H1 (cell line): ENCODE measurements at regions not wholly inside any gene's neighbourhood (a gene's known extent, or its start where the extent isn't known, plus 50 kb on each side); places are given as distances from the start of the nearest gene placed in this dataset.

Source experiments
- CTCF ChIA-PET: fragments of 300-600 bp; sonication (Branson Sonifier 250); formaldehyde crosslinking; loops from one replicate; lab custom pipeline; 2021; ENCODE audit not compliant: partially characterized antibody; lab: Charles Lee
- POLR2A ChIA-PET: fragments of 300-600 bp; sonication (Branson Sonifier 250); formaldehyde crosslinking; loops from one replicate; lab custom pipeline; 2021; ENCODE audit warnings: inconsistent platforms; ENCODE audit not compliant: partially characterized antibody; lab: Charles Lee
- DNase-seq, 2 experiments: peaks; one replicate each; pipeline versions ENCODE4 v3.0.0 to v3.0.0-alpha.2; 2010 to 2022; ENCODE audit warnings: low spot score in 2 of 2, low read depth in 1 of 2, mixed read lengths in 1 of 2
- FAIRE-seq: peaks from 2 replicates; lab custom pipeline; 2011; peaks lifted over from hg19 to GRCh38; lab: Jason Lieb, UNC
- H2AFZ ChIP-seq: 2 replicates; pipeline ENCODE4 v1.8.1; 2012; ENCODE audit warnings: low read length, inconsistent platforms
- H2AK5ac ChIP-seq: 2 replicates; pipeline ENCODE4 v1.6.1; 2013; ENCODE audit warnings: low read depth, low read length
- H2BK120ac ChIP-seq: replicated peaks from 2 replicates; pipeline ENCODE3; 2013; ENCODE audit warnings: low read depth, low read length, inconsistent platforms
- H2BK12ac ChIP-seq: 2 replicates; pipeline ENCODE4 v1.6.1; 2013; ENCODE audit warnings: low read depth, low read length
- H2BK15ac ChIP-seq: 2 replicates; pipeline ENCODE4 v1.6.1; 2013; ENCODE audit warnings: low read length
- H2BK20ac ChIP-seq: 2 replicates; pipeline ENCODE4 v1.6.1; 2013; ENCODE audit warnings: low read length
- H2BK5ac ChIP-seq: 2 replicates; pipeline ENCODE4 v1.6.1; 2013; ENCODE audit warnings: low read depth, low read length
- H3K14ac ChIP-seq: 2 replicates; pipeline ENCODE4 v1.6.1; 2013; ENCODE audit warnings: inconsistent platforms; ENCODE audit not compliant: insufficient read length
- H3K18ac ChIP-seq: 2 replicates; pipeline ENCODE4 v1.6.1; 2013; ENCODE audit warnings: low read length; ENCODE audit errors: extremely low read depth
- H3K23ac ChIP-seq: 2 replicates; pipeline ENCODE4 v1.6.1; 2013; ENCODE audit warnings: inconsistent platforms; ENCODE audit not compliant: insufficient read length
- H3K23me2 ChIP-seq: 2 replicates; pipeline ENCODE4 v1.6.1; 2013; ENCODE audit warnings: low read depth, low read length
- H3K27ac ChIP-seq: 2 replicates; pipeline ENCODE4 v1.6.1; 2011; ENCODE audit warnings: low read depth, low read length, inconsistent platforms
- H3K27me3 ChIP-seq, 4 experiments: replicated peaks in 1 of 4; 1 replicate in 1 of 4; 2 replicates in 3 of 4; pipeline versions ENCODE4 v1.6.1 to v1.8.1; 2011 to 2013; ENCODE audit warnings: low read length in 3 of 4, mild to moderate bottlenecking in 3 of 4, inconsistent platforms in 2 of 4, mixed read lengths in 2 of 4, moderate library complexity in 1 of 4; ENCODE audit not compliant: control insufficient read depth in 3 of 4, insufficient read depth in 3 of 4; ENCODE audit errors: extremely low read depth in 1 of 4
- H3K36me3 ChIP-seq, 4 experiments: 2 replicates each; pipeline versions ENCODE4 v1.6.1 to v1.8.1; 2011 to 2013; ENCODE audit warnings: mild to moderate bottlenecking in 4 of 4, low read length in 3 of 4, moderate library complexity in 2 of 4, control low read depth in 1 of 4, inconsistent platforms in 1 of 4; ENCODE audit not compliant: insufficient read depth in 4 of 4, control insufficient read depth in 2 of 4
- H3K4ac ChIP-seq: replicated peaks from 2 replicates; pipeline ENCODE3; 2013; ENCODE audit warnings: low read length, low read depth, mixed read lengths, inconsistent platforms; ENCODE audit not compliant: insufficient read length
- H3K4me1 ChIP-seq, 4 experiments: replicated peaks in 1 of 4; 1 replicate in 1 of 4; 2 replicates in 3 of 4; pipeline versions ENCODE4 v1.6.1 to v1.8.1; 2011 to 2013; ENCODE audit warnings: low read length in 3 of 4, inconsistent platforms in 2 of 4, mixed read lengths in 1 of 4; ENCODE audit not compliant: insufficient read depth in 4 of 4, control insufficient read depth in 3 of 4
- H3K4me2 ChIP-seq, 2 experiments: 2 replicates each; pipeline versions ENCODE4 v1.6.1 to v1.8.1; 2011 to 2013; ENCODE audit warnings: low read depth in 2 of 2, low read length in 2 of 2, control low read depth in 1 of 2, inconsistent platforms in 1 of 2, mild to moderate bottlenecking in 1 of 2; ENCODE audit not compliant: insufficient read depth in 1 of 2
- H3K4me3 ChIP-seq, 4 experiments: fragments of 200-600, 300-600 bp in 1 of 4; sonication (generic), shearing (Covaris generic), sonication (Bioruptor Twin) in 1 of 4; 2 replicates each; pipeline versions ENCODE4 v1.5.1 to v1.8.1; 2011 to 2016; ENCODE audit warnings: low read length in 4 of 4, low read depth in 3 of 4, control low read depth in 2 of 4, inconsistent platforms in 2 of 4, mild to moderate bottlenecking in 2 of 4, mixed read lengths in 1 of 4, moderate library complexity in 1 of 4; ENCODE audit not compliant: insufficient read depth in 2 of 4; ENCODE audit errors: extremely low read depth in 1 of 4
- H3K56ac ChIP-seq: replicated peaks from 2 replicates; pipeline ENCODE3; 2013; ENCODE audit warnings: low read depth, mild to moderate bottlenecking, mixed read lengths, low read length, inconsistent platforms; ENCODE audit not compliant: insufficient read length
- H3K79me1 ChIP-seq: 2 replicates; pipeline ENCODE4 v1.6.1; 2013; ENCODE audit warnings: low read depth, low read length, control low read depth
- H3K79me2 ChIP-seq, 2 experiments: 2 replicates each; pipeline versions ENCODE4 v1.6.1 to v1.8.1; 2012 to 2013; ENCODE audit warnings: low read length in 2 of 2, mild to moderate bottlenecking in 2 of 2, inconsistent platforms in 1 of 2; ENCODE audit not compliant: insufficient read depth in 2 of 2, control insufficient read depth in 1 of 2
- H3K9ac ChIP-seq, 4 experiments: replicated peaks in 1 of 4; 1 replicate in 1 of 4; 2 replicates in 3 of 4; pipeline versions ENCODE4 v1.6.1 to v1.8.1; 2011 to 2013; ENCODE audit warnings: low read depth in 3 of 4, low read length in 3 of 4, control low read depth in 2 of 4, mild to moderate bottlenecking in 2 of 4, moderate library complexity in 2 of 4, inconsistent platforms in 1 of 4; ENCODE audit errors: extremely low read depth in 1 of 4
- H3K9me3 ChIP-seq, 2 experiments: 2 replicates each; pipeline versions ENCODE4 v1.6.1 to v1.8.1; 2012 to 2013; ENCODE audit warnings: mild to moderate bottlenecking in 2 of 2, moderate library complexity in 2 of 2, control low read depth in 1 of 2, inconsistent platforms in 1 of 2, low read depth in 1 of 2, low read length in 1 of 2, mixed read lengths in 1 of 2; ENCODE audit not compliant: insufficient read depth in 2 of 2
- H4K20me1 ChIP-seq, 2 experiments: replicated peaks in 1 of 2; 2 replicates each; pipeline versions ENCODE3 to v1.8.1; 2011 to 2013; ENCODE audit warnings: inconsistent platforms in 2 of 2, low read length in 2 of 2, mild to moderate bottlenecking in 1 of 2; ENCODE audit not compliant: insufficient read depth in 2 of 2, control insufficient read depth in 1 of 2
- H4K5ac ChIP-seq: 2 replicates; pipeline ENCODE4 v1.6.1; 2013; ENCODE audit warnings: low read length, low read depth, mixed read lengths, inconsistent platforms; ENCODE audit not compliant: insufficient read length
- H4K8ac ChIP-seq: 2 replicates; pipeline ENCODE4 v1.8.0; 2013; ENCODE audit warnings: mild to moderate bottlenecking, moderate library complexity, low read length, inconsistent platforms; ENCODE audit not compliant: insufficient read depth; ENCODE audit errors: extremely low read depth
- H4K91ac ChIP-seq: replicated peaks from 2 replicates; pipeline ENCODE3; 2013; ENCODE audit warnings: low read length, mixed read lengths, inconsistent platforms; ENCODE audit not compliant: insufficient read length
- BACH1 ChIP-seq: IDR thresholded peaks from 2 replicates; pipeline ENCODE4 v1.6.1; 2012; ENCODE audit warnings: low read length, improper control_type of control experiment
- CBX8 ChIP-seq: fragments of 300-800, 300-1000 bp; sonication (generic); IDR thresholded peaks from 2 replicates; pipeline ENCODE4 v1.7.1; 2016; ENCODE audit warnings: low read depth, low read length, borderline replicate concordance
- CREB1 ChIP-seq: IDR thresholded peaks from 2 replicates; pipeline ENCODE4 v1.6.1; 2012; ENCODE audit warnings: inconsistent platforms
- CTBP2 ChIP-seq: IDR thresholded peaks from 2 replicates; pipeline ENCODE4 v1.7.0; 2011; ENCODE audit warnings: borderline replicate concordance, mild to moderate bottlenecking, moderate library complexity, mixed read lengths, low read length; ENCODE audit not compliant: insufficient read depth, insufficient read length
- MAFK ChIP-seq: IDR thresholded peaks from 2 replicates; pipeline ENCODE4 v1.6.1; 2012; ENCODE audit warnings: low read depth, mild to moderate bottlenecking, improper control_type of control experiment, low read length
- RBBP5 ChIP-seq: IDR thresholded peaks from 2 replicates; pipeline ENCODE4 v1.7.1; 2012; ENCODE audit warnings: low read depth, mild to moderate bottlenecking, inconsistent platforms, low read length, moderate library complexity, borderline replicate concordance
- RNF2 ChIP-seq: fragments of 200-900, 300-1000 bp; sonication (generic); IDR thresholded peaks from 2 replicates; pipeline ENCODE4 v1.7.1; 2016; ENCODE audit warnings: borderline replicate concordance, low read depth, mild to moderate bottlenecking, antibody characterized with exemption, low read length; ENCODE audit not compliant: poor library complexity, severe bottlenecking; ENCODE audit errors: missing control alignments
- SIX5 ChIP-seq: IDR thresholded peaks from 2 replicates; pipeline ENCODE4 v1.6.1; 2011; ENCODE audit warnings: mild to moderate bottlenecking, low read depth, low read length
- SP4 ChIP-seq: IDR thresholded peaks from 2 replicates; pipeline ENCODE4 v1.6.1; 2012; ENCODE audit warnings: low read length, inconsistent platforms
- TBP ChIP-seq: IDR thresholded peaks from 2 replicates; pipeline ENCODE4 v1.6.1; 2011; ENCODE audit warnings: low read depth, low read length, improper control_type of control experiment
- TEAD4 ChIP-seq: IDR thresholded peaks from 2 replicates; pipeline ENCODE4 v1.6.1; 2012; ENCODE audit warnings: low read depth, low read length, inconsistent platforms, mixed read lengths
- ZNF274 ChIP-seq: IDR thresholded peaks from 2 replicates; pipeline ENCODE4 v1.7.0; 2012; ENCODE audit warnings: low read length, borderline replicate concordance; ENCODE audit errors: extremely low read depth
- WGBS, 2 experiments: shearing (Covaris generic) in 1 of 2; methylation state at CpG; one replicate each; pipeline versions ENCODE4 v1.1.6 to v1.1.7; 2013 to 2015; ENCODE audit warnings: low lambda C conversion rate in 2 of 2, mixed read lengths in 2 of 2, inconsistent platforms in 1 of 2, low coverage in 1 of 2, missing lambda C conversion rate in 1 of 2; ENCODE audit not compliant: insufficient replicate concordance in 2 of 2, insufficient coverage in 1 of 2, insufficient read length in 1 of 2; ENCODE audit errors: extremely low coverage in 1 of 2, missing lambda C conversion rate in 1 of 2; 5-methylcytosine and 5-hydroxymethylcytosine counted together

DNA sequence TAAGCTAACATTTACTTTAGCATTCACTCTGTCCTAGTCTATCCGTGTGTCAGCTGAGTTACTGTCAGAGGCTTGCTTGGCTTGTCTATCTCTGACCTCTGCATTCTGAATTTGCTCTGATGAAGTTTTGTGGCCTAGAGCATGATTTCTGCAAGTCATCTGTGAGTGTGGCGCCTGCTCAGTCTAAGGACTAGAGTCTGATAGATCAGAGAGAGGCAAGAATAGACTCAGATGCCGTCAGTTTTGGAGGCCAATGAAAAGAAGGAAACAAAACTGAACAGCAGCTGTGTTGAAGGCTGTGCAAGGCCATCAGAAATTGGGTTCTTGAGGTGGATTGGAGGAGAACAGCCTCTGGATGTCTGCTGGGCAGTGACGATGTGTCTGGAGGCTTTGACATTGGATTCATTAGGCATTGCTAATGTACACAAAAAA is 573.1 kb downstream of the USP25 start:
- WGBS, 2 experiments: 78% methylated on average over 4 of the region's 4 CpGs; no CpG with 5 or more reads in 1 of the 2 experiments
- no peak overlapping the region for H4K5ac ChIP-seq
- no peak overlapping the region for H4K8ac ChIP-seq
- no peak overlapping the region for H3K4me2 ChIP-seq
- no peak for DNase-seq
- no peak overlapping the region for H2BK120ac ChIP-seq
- H3K36me3 ChIP-seq: no peaks in the 10 kb centered on the region
- H2BK5ac ChIP-seq: no peak overlapping the region
- H2BK12ac ChIP-seq: no peak overlapping the region
- H3K79me2 ChIP-seq: no peaks in the 10 kb centered on the region
- H3K23ac ChIP-seq: no peak overlapping the region
- H4K91ac ChIP-seq: no peak overlapping the region
- FAIRE-seq: no peak
- TF ChIP-seq RNF2: no peak
- no peak for TF ChIP-seq TBP
- TF ChIP-seq SIX5: no peak
- TF ChIP-seq CTBP2: no peak
- no peak for TF ChIP-seq MAFK
- TF ChIP-seq RBBP5: no peak
- no peak for TF ChIP-seq ZNF274
- no peak for TF ChIP-seq CREB1
- no peak for TF ChIP-seq CBX8
- TF ChIP-seq BACH1: no peak
- TF ChIP-seq TEAD4: no peak
- TF ChIP-seq SP4: no peak
- H2AFZ ChIP-seq: peak overlapping the region; percentile 95; the same call in 1 of the 2 replicates
- H3K18ac ChIP-seq: no peak overlapping the region
- H2BK15ac ChIP-seq: no peak overlapping the region
- H3K79me1 ChIP-seq: no peaks in the 10 kb centered on the region
- no peak overlapping the region for H3K27ac ChIP-seq
- H2AK5ac ChIP-seq: no peak overlapping the region
- POLR2A ChIA-PET: no interaction called here
- no peak overlapping the region for H3K56ac ChIP-seq
- CTCF ChIA-PET: no interaction called here
- no peak overlapping the region for H3K14ac ChIP-seq
- peaks cover 0 to 1% (median 0%) of the 10 kb centered on the region in 4 experiments; a peak in 1 of 7 replicates for H3K27me3 ChIP-seq
- H3K23me2 ChIP-seq: no peaks in the 10 kb centered on the region
- no peaks in the 10 kb centered on the region for H3K9me3 ChIP-seq
- no peak overlapping the region for H3K4me3 ChIP-seq
- H3K9ac ChIP-seq: no peak overlapping the region
- no peak overlapping the region for H2BK20ac ChIP-seq
- 0 out of 7 replicates have a peak, but pooled peaks cover 0 to 2% (median 0%) of the 10 kb centered on the region in 4 experiments for H3K4me1 ChIP-seq
- H4K20me1 ChIP-seq: no peaks in the 10 kb centered on the region
- H3K4ac ChIP-seq: no peak overlapping the region
